Esophagus muscularis mucosa (tissue), 4 donors: ENCODE measurements at regions not wholly inside any gene's neighbourhood (a gene's known extent, or its start where the extent isn't known, plus 50 kb on each side); places are given as distances from the start of the nearest gene placed in this dataset.

ENCODE experiments used
- CTCF ChIP-seq, 3 experiments: fragments of 200-600 bp in 2 of 3; fragments of 450-650 bp in 1 of 3; sonication (generic) in 2 of 3; IDR thresholded peaks; one replicate each; pipeline ENCODE4 v1.5.1; 2017 to 2019; ENCODE audit warnings: antibody characterized with exemption in 3 of 3, mild to moderate bottlenecking in 2 of 3, moderate library complexity in 1 of 3
- EP300 ChIP-seq: sonication (generic); formaldehyde crosslinking; IDR thresholded peaks from one replicate; pipeline ENCODE4 v1.6.1; 2017; ENCODE audit warnings: antibody characterized with exemption
- POLR2A ChIP-seq: fragments of 450-650 bp; IDR thresholded peaks from one replicate; pipeline ENCODE4 v1.6.1; 2017; ENCODE audit warnings: antibody characterized with exemption, moderate library complexity, mild to moderate bottlenecking, low read depth

- TF ChIP-seq CTCF (IDR thresholded peaks at IDR 0.05) (no peak), POLR2A (no peak), EP300 (no peak)
These were observed 431.5 kb upstream of the CHRM3 start for GRCh38 chr1:238954865-238955264.
